Body of pancreas (tissue), 4 donors: ENCODE measurements at regions not wholly inside any gene's neighbourhood (a gene's known extent, or its start where the extent isn't known, plus 50 kb on each side); places are given as distances from the start of the nearest gene placed in this dataset.

Experiments
- CTCF ChIP-seq, 7 experiments: fragments of 450-650 bp in 4 of 7; fragments of 200-600 bp in 3 of 7; sonication (generic) in 3 of 7; IDR thresholded peaks; one replicate each; pipeline ENCODE4 v1.5.1; 2016 to 2019; ENCODE audit warnings: antibody characterized with exemption in 7 of 7
- POLR2A ChIP-seq, 3 donors: fragments of 450-650 bp; IDR thresholded peaks; one replicate each; pipeline ENCODE4 v1.6.1; 2016; ENCODE audit warnings: antibody characterized with exemption in 3 of 3, mild to moderate bottlenecking in 2 of 3

GRCh38 chr3:132874701-132875100 is 152.5 kb upstream of the NPHP3 start:
- no peak for TF ChIP-seq CTCF (IDR thresholded peaks at IDR 0.05)
- TF ChIP-seq POLR2A (IDR thresholded peaks at IDR 0.05): no peak
